ENCODE measurements at regions not wholly inside any gene's neighbourhood (a gene's known extent, or its start where the extent isn't known, plus 50 kb on each side); places are given as distances from the start of the nearest gene placed in this dataset.

DNA sequence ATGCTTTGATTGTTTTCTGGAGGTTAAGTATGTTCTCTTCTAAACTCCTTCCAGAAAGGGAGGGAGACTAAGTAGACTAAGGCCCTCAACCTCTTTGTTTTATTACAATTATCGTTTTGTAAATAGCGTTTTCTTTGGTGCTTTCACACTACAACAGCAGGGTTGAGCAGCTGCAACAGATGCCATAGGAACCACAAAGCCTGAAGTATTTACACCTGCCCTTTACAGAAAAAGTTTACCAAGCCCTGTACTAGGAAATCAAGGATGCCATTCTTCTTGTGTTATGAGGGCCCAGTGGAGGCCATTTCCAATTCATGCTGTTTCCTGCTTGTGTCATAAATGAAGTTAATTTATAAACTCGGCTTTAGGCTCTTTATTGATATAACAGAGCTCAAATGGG, 914.8 kb downstream of the DCDC2C start:
- DNase-seq (no peak), ATAC-seq (no peak)
- TF ChIP-seq, protein P1, sequence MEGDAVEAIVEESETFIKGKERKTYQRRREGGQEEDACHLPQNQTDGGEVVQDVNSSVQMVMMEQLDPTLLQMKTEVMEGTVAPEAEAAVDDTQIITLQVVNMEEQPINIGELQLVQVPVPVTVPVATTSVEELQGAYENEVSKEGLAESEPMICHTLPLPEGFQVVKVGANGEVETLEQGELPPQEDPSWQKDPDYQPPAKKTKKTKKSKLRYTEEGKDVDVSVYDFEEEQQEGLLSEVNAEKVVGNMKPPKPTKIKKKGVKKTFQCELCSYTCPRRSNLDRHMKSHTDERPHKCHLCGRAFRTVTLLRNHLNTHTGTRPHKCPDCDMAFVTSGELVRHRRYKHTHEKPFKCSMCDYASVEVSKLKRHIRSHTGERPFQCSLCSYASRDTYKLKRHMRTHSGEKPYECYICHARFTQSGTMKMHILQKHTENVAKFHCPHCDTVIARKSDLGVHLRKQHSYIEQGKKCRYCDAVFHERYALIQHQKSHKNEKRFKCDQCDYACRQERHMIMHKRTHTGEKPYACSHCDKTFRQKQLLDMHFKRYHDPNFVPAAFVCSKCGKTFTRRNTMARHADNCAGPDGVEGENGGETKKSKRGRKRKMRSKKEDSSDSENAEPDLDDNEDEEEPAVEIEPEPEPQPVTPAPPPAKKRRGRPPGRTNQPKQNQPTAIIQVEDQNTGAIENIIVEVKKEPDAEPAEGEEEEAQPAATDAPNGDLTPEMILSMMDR (IDR thresholded peaks at IDR 0.05): no peak
- intact Hi-C loops (cut with DNase I, micrococcal nuclease): no loop called here
- no peaks in the 10 kb centered on the region for H3K4me1 ChIP-seq (ENCODE audit: low read depth)
- no peaks in the 10 kb centered on the region for H3K36me3 ChIP-seq (ENCODE audit: low read depth)
- no peak overlapping the region for H3K4me3 ChIP-seq
- peaks cover 62% of the 10 kb centered on the region for H3K9me3 ChIP-seq

DNA sequence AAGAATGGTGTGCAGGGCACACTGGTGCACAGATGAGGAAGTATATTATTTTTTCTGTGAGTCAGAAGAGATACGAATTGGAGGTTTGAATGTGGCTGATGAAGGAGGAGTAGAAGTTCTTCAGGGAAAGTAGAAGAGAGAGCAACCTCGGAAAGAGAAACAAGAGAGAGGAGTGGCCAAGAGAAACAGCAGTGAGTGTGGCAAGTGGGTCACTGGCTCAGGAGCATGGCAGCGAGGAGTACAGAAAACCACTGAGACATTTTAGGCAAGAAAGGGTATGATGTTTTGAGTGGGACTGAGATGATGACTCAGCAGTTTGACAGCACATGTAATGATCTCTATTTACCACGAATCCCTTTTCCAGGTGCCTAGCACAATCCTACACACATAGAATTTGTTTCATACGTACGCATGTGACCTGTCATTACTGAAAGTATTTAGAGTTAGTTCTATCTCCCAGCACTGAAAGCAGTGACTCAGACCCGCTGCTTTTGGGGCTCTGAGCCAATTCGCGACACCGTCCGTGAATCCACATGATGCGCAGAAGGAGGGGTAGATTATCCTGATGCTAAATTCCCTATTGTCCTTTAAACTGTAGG, 915.4 kb downstream of the DCDC2C start:
- Histone ChIP-seq H3K4me3 (no peak overlapping the region), H3K36me3 (ENCODE audit: low read depth) (no peaks in the 10 kb centered on the region), H3K4me1 (ENCODE audit: low read depth) (no peaks in the 10 kb centered on the region), H3K9me3 (peaks cover 62% of the 10 kb centered on the region)
- no peak for DNase-seq
- intact Hi-C loops (cut with DNase I, micrococcal nuclease): no loop called here
- TF ChIP-seq, protein P1 (IDR thresholded peaks at IDR 0.05): no peak
- ATAC-seq: no peak

DNA sequence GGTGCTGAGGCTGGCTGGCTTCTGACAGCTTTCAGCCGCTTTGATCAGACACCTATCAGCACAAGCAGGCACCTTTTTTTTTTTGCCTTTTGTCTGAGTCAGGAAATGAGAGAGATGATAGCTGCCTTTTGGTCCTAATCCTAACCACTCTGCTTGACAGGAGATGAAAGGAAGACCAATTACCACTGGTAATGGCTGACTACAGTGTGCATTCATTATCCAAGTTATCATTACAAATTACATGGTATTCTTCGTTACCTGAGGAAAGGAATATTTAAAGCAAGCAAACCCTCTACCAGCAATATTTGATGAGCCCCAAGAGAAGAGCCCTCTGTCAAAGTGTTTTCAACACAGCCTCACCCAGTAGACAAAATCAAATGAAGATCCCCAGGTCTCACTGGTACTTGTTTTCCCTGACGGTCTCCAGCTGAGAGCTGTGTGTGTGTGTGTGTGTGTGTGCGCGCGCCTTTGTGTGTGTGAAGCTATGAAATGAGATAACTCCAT, 925.7 kb downstream of the DCDC2C start:
- peaks cover 47% of the 10 kb centered on the region for H3K9me3 ChIP-seq
- H3K4me1 ChIP-seq (ENCODE audit: low read depth): no peaks in the 10 kb centered on the region
- TF ChIP-seq, protein P1 (IDR thresholded peaks at IDR 0.05): no peak
- no peak for ATAC-seq
- intact Hi-C loops (cut with DNase I, micrococcal nuclease): no loop called here
- DNase-seq: no peak
- H3K4me3 ChIP-seq: no peak overlapping the region
- H3K36me3 ChIP-seq (ENCODE audit: low read depth): no peaks in the 10 kb centered on the region

DNA sequence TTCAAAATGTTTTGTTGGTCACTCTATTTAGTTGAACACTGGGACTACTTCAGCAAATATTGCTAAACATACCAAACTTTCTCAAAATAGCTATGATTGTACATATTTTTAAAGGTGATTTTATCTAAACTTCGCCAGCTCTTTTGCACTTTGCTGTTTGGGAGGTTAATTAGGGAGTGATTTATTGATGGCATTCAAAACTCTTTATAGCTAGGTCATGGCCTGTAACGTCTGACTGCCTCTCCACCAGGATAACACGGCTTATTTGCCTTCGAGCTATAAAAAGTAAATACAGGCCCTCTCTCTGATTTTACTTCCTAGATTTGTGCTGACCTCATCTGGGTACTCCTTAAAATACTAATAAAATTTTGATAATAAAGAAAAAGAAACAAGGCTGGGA, 931.9 kb downstream of the DCDC2C start:
- Histone ChIP-seq H3K4me1 (ENCODE audit: low read depth) (no peaks in the 10 kb centered on the region), H3K4me3 (no peak overlapping the region), H3K9me3 (peaks cover 58% of the 10 kb centered on the region), H3K36me3 (ENCODE audit: low read depth) (no peaks in the 10 kb centered on the region)
- intact Hi-C loops (cut with DNase I, micrococcal nuclease): no loop called here
- ATAC-seq (no peak), DNase-seq (no peak)
- TF ChIP-seq, protein P1 (IDR thresholded peaks at IDR 0.05): no peak

DNA sequence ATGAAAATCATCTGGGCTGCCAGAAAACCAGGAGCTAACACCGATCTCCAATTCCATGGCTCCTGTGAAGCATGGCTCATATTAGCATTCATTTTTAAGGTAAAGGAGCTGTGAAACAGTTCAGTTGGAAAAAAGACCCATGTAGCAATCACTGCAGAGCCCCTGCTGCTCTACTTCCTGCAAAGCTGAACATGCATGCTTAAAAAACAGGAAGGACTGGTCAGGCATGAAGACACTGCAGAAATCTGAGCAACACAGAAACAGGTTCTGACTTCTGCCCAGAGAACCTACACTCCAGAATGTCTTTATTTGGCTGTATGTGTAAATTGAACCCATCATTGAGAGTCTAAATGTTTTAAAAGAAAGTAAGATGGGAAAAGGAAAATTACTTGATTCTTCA, 950.6 kb downstream of the DCDC2C start:
- Histone ChIP-seq H3K36me3 (ENCODE audit: low read depth) (no peaks in the 10 kb centered on the region), H3K4me3 (no peak overlapping the region), H3K9me3 (peaks cover 66% of the 10 kb centered on the region), H3K4me1 (ENCODE audit: low read depth) (no peaks in the 10 kb centered on the region)
- TF ChIP-seq, protein P1 (IDR thresholded peaks at IDR 0.05): no peak
- intact Hi-C loops (cut with DNase I, micrococcal nuclease): no loop called here
- ATAC-seq (no peak), DNase-seq (no peak)

DNA sequence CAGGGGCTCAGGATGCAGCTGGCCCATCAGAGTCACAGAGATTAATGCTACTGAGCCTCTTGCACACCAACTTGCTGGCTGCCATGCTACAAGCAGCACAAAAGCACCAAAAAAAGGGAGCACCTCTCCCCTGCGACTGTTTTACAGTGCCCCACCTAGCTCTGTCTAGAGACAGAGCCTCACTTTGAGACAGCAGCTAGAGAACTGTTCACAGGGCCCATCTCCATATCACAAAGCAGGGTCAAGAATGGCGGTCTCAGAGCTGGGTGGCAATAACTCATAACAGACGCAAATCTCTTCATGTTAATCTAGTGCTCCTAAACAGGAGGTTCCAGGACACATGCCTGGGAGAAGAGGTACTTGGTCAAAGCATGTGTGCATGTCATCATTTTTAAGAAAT, 953.0 kb downstream of the DCDC2C start:
- TF ChIP-seq, protein P1 (IDR thresholded peaks at IDR 0.05): no peak
- no peaks in the 10 kb centered on the region for H3K4me1 ChIP-seq (ENCODE audit: low read depth)
- H3K9me3 ChIP-seq: peaks cover 59% of the 10 kb centered on the region
- DNase-seq (no peak), ATAC-seq (no peak)
- H3K36me3 ChIP-seq (ENCODE audit: low read depth): no peaks in the 10 kb centered on the region
- no peak overlapping the region for H3K4me3 ChIP-seq
- intact Hi-C loops (cut with DNase I, micrococcal nuclease): no loop called here
